Activated T-cell treated with anti-CD3 and anti-CD28 coated beads for 4 hours (primary cell): ENCODE measurements at regions not wholly inside any gene's neighbourhood (a gene's known extent, or its start where the extent isn't known, plus 50 kb on each side); places are given as distances from the start of the nearest gene placed in this dataset.
A peak's percentile ranks its signal among the peaks of the same experiment; 100 is the strongest.
"Not testable (repeated sequence)": the region's sequence is repeated elsewhere in the genome, so short reads cannot be mapped to it uniquely, and the experiment has no call there.

Experiments used
- DNase-seq: peaks from one replicate; pipeline ENCODE4 v3.0.0-alpha.2; 2020

DNA sequence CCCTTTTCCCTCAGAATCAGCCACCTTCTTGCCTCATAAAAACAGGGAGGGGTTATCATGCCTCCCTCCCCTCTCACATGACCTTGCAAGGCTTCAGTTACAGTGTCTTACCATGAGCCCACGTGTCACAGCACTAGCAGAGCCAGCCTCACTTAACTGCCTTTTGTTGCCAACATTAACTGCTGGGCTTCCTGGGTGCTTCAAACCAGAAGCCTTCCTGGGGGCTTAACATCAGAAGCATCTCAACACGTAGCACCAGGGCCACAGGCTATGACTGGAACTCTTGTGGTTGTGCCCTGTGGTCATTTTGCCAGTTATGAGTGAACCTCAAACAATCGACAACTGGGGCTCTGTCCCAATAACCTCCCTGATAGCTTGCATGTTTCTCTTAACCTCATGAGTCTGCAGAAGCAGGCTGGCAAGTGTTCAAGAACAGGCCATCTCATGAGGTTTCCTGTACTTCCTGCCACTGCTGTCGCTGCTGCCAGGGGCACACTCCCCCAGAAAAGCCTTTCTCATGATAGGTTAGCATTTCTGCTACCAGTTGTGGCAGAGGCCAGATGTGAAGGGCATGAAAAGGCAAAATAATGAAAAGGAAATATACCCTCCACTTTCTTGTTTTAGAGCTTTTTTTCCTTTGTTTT, 132.2 kb downstream of the GLUL start:
- peak; percentile 14 for DNase-seq

DNA sequence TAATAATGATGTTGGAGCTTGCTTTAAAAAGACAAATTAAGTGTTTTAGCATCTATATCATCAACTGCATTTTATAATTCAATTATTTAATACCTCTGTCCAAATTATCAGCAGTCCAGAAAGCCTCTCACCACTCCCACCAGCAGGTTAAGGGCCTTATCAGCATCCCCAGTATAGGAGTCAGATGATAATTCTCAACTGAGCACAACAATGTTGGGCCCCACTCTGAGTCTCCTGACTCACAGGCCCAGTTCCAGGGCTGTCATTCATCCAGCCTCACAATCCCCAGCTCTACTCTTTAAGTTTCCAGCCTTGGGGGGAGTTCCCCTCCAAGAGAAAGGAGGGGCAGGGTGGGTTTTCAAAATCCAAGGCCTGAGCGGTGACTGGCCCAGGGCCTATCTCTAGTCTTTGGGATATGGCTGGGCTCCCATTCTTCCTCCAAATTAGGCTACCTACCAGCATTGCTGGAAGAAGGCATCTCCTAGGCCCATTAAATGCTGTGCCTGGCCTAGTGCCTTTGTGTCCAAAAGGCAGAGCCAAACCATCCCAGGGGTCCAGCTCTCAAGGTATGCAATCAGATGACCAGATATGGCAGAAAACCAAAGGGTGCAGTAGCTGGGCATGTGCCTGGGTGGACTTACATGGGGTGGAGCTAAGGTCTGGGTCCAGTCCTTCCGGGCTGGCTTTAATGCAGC, 134.1 kb downstream of the GLUL start:
- no peak for DNase-seq

DNA sequence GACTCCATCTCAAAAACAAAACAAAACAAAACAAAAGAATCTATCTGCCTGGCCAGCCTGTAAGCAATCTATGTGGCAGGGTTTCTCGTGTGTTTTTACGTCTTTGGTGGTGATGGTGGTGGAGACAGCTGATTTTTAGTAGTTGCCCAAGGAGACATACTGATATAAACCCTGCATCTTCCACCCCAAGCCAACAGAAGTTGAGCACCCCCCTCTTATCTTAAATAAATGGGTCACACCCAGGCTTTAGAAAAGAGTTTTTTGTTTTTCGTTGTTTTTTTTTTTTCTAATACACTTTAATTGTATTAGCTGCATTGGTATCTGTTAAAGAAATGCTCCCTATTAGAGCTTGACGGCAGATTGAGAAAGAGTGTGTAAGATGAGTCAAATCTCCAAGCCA, 134.7 kb downstream of the GLUL start:
- no peak for DNase-seq

DNA sequence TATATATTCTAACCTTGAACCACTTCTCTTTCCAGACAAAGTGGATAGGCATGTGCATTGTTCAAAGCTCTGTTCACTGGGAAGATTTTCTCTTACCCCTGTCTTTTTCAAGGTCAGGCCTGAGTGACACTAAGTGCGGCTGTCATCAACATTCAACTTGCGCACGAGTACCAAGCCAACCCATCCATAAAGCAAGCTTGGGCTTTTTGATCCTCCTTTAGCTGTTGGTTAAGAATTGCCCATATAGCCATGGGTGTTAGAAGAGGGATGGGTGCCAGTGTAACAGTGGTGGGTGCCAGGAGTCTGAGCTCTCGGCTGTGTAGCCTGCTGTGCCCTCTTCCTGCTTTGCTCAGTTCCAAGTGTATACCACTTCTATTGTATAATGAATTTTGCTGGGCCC, 136.1 kb downstream of the GLUL start:
- DNase-seq = no peak

DNA sequence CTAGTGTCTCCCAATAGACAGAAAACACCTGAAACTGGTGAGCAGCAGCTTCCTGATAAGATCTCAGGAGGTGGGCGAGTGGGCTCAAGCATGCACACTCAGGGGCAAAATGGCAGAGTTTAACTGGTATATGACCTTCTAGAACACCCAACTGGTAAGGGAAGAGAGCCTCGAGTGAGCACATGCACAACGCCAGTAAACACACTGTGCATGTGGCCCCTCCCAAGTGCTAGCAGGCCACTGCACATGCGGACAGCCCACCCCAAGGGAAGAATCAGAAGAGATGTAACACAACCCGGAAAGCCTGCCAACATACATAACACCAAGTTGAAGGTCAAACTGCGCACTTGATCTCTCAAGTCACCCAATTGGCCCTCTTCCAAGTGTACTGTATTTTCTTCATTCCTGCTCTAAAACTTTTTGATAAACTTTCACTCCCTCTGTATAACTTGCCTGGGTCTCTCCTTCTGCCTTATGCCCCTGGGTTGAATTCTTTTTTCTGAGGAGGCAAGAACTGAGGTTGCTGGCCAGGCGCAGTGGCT, 138.2 kb downstream of the GLUL start:
- no peak for DNase-seq

DNA sequence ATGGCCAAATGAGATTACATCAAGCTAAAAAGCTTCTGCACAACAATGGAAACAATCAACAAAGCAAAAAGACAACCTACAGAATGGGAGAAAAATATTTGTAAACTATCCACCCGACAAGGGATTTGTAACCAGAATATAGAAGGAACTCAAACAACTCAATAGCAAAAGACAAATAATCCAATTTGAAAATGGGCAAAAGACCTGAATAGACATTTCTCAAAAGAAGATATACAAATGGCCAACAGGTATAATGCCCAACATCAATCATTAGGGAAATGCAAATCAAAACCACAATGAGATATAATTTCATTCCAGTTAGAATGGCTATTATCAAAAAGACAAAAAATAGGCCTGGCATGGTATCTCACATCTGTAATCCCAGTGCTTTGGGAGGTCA, 140.0 kb downstream of the GLUL start:
- no peak for DNase-seq

DNA sequence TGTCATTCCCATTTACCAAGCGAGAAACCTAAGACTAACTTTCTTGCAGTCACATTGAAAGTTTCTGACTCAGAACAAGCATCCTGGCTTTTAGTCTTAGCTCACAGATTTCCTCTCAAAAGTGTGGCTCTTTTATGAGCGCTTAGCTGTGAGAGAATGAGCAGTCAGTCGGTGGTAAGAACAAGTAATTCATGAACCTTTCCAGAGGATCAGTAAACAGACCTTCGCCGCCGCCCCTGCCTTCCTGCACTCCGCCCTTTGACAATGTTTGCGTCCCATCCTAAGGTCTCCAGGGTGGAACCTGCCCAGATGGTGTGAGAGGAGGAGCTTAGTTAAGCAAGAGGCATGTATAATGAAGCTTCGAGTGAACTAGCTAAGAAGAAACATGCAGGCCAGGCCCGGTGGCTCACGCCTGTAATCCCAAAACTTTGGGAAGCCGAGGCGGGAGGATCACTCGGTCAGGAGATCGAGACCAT, 142.4 kb downstream of the GLUL start:
- no peak for DNase-seq

DNA sequence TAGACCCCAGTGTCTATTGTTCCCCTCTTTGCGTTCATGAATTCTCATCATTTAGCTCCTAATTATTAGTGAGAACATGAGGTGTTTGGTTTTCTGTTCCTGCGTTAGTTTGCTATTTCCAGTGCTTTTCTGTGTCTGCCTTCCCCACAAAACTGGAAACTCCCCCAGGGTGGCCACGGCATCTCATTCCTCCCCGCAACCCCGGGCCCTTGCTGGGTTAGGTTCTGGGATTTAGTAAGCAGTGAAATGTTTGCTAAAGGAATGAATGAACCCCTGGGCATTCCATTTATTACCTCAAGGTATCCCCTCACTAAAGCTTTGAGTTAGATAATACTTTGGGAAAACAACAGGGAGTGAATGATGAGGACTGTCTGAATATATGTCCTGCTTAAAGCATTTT, 142.9 kb downstream of the GLUL start:
- no peak for DNase-seq

DNA sequence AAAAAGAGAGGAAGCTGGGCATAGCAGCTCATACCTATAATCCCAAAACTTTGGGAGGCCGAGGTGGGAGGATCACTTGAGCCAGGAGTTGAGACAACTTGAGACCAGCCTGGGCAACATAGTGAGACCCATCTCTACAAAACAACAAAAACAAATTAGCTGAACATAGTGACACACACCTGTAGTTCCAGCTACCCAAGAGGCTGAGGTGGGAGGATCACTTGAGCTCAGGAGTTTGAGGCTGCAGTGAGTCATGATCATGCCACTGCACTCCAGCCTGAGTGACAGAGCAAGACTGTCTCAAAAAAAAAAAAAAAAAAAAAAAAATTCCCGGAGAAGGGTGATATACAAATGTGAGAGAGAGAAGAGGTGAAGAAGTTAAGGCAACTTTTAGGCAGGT, 143.8 kb downstream of the GLUL start:
- not testable (repeated sequence) for DNase-seq

DNA sequence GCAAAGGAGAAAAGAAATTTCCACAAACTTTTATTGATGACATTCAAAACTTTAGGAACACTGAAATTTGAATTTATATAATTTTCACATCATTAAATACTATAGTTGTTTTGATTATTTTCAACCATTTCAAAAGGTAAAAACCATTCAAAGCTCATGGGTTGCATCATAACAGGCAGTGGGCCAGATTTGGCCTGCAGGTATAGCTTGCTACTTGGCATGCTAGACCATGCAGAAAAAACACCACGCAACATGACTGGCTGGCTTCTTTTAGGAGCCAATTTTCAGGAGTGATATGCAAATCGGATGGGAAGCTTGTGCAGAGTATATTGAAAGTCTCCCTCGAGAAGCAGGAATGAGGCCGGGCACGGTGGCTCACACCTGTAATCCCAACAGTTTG, 144.8 kb downstream of the GLUL start:
- no peak for DNase-seq

DNA sequence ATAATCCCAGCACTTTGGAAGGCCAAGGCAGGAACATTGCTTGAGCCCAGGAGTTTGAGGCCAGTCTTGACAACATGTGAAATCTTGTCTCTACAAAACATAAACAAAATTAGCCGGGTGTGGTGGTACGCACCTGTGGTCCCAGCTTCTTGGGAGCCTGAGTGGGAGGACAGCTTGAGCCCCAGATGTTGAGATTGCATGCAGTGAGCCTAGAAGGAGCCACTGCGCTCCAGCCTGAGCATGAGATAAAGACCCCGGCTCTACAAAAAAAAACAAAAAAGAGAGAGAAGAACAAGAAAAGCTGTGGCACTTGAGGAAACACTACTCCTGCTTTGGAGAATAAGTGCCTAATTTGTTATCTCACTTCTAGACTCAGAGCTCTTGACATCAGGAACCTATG, 146.6 kb downstream of the GLUL start:
- no peak for DNase-seq

DNA sequence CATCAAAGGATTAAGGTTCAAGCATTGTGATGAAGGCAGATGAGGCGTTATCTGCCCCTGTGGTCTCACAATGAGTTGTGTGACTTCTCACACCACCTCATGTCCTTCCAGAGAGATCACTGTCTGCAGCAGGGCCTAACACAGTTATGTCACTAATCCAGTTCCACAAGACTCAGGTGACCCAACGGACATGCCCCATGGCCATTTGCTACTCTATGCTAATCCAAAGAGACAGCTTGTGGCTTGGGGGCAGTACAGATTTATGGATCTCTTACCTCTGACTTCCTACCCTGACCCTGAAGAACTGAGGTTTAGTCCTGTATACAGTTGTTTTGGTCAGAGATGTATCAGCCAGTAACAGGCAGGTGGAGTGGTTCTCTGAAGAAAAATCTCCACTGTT, 147.1 kb downstream of the GLUL start:
- DNase-seq = no peak

DNA sequence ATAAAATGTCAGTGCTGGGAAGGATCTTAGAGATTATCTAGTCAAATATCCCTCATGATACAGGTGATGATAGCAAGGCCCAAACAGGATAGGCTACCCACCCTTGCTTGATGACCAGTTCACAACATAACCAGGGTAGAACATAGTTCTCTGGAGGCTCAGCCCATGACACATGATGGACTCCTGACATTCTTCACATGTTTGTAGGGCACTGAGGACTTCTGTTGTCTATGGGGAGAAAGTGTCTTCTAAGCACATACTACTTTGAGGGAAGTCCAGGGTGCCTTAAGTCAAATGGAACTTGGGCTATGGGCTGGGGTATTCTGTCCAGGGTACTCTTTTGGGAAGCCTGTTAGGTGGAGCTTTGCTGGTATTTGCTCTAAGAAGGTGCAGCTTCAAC, 148.9 kb downstream of the GLUL start:
- DNase-seq = no peak

DNA sequence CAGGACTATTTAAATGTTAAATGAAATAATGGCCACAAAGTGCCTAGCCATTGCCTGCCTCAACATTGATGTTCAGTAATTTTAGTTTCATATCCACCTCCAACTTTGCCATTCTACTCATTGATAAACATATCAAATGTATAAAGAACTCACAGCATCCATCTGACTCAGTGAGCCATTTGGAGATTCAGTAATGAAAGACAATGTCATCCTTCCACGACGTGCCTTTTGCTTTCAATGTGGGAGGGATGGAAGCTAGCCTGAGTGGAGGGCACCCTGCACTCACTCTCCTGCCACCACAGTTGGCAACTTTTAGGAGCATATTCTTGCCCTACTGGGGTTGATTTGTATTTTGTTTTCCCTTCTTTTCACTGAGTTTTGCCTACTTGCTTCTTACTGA, 151.5 kb downstream of the GLUL start:
- DNase-seq = no peak

DNA sequence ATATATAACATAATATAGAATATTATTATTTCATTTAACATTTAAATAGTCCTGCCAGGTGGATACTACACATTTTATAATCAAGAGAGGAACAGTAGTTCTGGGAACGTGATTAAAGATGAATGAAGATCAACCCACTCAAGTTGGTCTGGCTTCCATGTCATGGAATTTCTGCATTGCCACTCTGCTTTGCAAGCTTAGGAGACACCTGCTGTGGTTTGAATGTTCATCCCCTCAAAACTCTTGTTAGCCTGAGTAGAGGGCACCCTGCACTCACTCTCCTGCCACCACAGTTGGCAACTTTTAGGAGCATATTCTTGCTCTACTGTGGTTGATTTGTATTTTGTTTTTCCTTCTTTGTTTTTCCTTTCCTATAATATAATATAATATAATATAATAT, 153.2 kb downstream of the GLUL start:
- DNase-seq = no peak

DNA sequence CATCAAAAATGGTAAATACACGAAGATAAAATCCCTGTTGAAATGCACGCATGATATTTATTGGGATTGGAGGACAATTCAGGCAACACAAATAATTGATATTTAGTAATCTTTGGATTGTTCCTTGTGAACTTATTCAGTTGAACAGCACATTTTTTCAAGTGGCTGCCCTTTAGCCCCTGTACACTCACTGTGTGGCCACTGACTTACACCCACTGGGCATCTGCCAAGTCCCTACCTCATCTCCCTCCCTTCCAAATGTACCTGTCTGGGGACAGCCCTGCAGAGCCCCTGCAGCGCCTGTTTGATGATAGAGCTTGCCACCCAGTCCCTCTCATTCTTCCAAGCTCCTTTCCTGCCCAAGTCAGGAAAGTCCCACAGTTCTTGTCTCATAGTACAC, 154.3 kb downstream of the GLUL start:
- DNase-seq = no peak

DNA sequence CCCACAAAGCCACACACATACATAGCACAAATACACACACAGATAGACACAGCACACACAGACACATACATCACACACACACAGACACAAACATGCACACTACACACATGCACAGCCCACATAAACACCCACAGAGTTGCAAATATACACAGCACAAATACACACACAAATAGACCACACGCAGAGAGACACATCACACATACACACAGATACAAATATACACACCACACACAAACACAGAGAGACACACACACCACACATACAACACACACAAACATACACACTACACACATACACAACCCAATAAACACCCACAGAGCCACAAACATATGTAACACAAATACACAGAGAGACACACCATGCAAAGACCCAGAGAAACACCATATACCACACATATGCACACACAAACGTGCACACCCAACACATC, 154.9 kb downstream of the GLUL start:
- DNase-seq = no peak

DNA sequence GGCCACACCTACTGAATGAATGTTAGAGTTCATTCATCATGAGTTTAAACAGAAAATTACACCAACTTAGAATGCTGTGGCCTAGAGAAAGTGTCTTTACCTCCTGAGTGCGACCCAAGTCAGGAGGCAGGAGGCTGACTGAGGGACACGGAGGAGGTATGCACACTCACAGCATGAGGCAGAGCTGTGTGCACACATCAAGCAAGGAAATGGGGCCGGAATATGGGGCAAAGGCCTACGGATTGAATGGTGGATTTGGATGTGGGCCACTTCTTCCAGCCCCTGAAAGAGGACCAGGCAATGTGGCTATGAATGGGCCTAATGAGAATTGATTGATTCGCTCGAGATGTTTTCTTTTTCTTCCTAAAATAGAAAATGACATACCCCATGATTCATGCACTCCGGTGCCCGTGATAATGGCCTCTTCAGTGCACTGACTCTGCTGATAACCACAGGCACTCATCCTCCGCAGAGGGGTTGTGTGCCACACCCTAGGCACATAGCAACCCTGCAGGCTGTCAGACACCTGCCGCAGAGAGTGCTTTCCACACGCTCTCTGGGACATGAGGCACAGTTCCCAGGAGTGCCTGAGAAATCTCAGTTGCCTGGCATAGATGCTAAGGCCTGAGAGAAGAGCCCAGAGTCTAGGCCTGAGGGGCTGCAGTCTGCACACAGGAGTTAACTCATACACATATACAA, 155.5 kb downstream of the GLUL start:
- no peak for DNase-seq

DNA sequence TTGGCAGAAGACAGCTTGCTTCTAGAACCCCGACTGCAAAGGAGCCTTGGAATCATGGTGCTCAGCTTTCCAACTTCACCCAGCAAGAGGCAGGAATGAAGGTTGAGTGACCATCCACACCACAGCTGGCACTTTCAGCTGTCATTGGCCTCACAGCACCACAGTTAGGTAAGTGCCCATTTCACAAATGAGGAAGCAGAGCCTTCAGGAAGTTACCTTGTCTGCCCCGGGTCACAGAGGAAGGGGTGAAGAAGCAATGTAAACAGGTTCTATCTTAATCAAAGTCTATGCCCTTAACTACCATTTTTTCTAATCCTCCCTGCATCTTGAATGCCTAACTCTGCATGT, 156.0 kb downstream of the GLUL start:
- DNase-seq = no peak

DNA sequence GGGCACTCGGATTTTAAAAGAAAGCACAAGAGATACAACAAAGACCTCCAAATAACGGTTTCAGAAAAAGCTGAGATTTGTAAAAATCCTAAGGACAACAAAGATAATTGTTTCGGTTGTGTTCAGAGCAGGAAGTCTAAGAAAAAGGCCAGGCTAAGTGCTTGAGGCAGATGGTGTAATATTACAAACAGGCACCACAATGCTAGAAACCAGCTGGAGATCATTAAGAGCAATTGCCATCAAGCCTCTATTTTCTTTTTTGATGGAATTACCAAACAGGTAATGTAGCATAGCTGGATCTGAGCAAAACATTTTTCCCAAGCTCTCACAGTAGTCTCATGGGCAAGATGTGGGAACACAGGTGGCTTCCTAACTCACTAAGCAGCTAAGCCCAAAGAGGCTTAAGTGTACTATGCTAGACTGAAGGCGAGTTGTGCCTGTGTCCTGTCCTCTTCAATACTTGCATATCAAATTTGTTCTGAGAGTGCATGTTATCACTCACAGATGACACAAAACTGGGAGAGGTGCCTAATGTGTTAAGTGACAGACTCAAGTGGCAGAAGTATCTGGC, 161.6 kb downstream of the GLUL start:
- DNase-seq = no peak

DNA sequence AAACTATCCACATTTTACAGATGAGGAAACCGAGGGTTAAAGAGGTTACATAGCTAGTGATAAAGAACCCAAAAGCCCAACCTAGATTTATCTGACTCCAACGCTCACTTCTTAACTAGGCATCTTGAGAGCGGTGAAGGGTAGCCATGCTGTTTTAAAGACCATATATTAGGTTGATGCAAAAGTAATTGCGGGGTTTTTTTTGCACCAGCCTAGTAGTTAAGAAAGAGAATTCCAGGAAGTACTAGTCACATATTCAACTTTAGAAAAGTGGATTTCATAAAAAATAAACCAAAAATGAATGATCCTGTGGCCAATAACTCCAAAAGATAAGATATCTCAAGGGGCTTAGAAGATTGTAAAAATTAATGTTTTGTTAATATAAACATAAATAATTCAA, 162.1 kb downstream of the GLUL start:
- no peak for DNase-seq

DNA sequence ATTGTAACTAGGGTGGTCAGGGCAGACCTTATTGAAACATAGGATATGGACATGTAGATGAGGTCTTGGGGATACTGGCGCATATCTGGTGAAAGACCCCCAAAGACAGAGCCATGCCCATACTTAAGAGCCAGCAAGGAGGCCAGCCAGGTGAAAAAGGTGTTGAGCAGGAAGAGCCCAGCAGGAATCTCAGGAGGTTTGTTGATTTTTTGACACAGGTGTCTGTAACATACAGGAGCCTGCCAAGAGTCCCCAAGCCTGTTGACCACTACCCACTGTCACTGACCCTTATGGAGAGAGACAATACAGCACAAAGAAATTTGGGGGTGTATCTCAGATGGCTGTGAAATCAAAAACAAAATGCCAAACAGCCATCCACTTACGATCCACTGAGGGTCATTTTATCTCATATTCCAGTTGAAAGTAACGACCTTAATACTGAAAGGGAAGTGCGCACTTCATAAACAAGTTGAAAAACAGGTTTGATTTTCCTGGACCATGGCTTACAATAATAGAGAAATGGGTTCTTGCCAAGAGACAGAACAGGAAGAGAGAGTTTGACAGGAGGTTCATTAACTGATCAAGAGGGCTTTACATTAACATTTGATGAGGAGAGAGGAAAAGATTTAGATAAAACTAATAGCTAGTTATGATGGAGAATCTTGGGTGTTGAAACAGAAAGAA, 163.6 kb downstream of the GLUL start:
- no peak for DNase-seq

DNA sequence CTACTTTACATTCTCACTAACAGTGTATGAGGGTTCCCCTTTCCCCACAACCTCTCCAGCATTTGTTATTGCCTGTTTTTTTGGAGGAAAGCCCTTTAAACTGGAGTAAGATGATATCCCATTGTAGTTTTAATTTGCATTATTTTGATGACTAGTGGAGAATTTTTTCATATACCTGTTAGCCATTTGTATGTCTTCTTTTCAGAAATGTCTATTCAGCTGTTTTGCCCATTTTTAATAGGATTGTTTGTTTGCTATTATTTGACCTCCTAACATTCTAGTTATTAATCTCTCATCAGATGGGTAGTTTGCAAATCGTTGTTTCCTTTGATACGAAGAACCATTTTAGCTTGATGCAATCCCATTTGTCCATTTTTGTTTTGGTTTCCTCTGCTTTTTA, 165.0 kb downstream of the GLUL start:
- no peak for DNase-seq
